NB4 (cell line): ENCODE measurements at regions not wholly inside any gene's neighbourhood (a gene's known extent, or its start where the extent isn't known, plus 50 kb on each side); places are given as distances from the start of the nearest gene placed in this dataset.

ENCODE experiments used
- CTCF ChIP-seq: IDR thresholded peaks from one replicate; pipeline ENCODE4 v1.5.1; 2012; ENCODE audit warnings: low read depth, low read length
- POLR2A ChIP-seq: IDR thresholded peaks from 2 replicates; pipeline ENCODE4 v1.6.1; 2011; ENCODE audit warnings: mild to moderate bottlenecking; ENCODE audit not compliant: insufficient read length; ENCODE audit errors: extremely low read depth
- TF ChIP-seq, protein P1 (sequence below): IDR thresholded peaks from 2 replicates; pipeline ENCODE4 v1.6.1; 2011; ENCODE audit warnings: low read depth, low read length

DNA sequence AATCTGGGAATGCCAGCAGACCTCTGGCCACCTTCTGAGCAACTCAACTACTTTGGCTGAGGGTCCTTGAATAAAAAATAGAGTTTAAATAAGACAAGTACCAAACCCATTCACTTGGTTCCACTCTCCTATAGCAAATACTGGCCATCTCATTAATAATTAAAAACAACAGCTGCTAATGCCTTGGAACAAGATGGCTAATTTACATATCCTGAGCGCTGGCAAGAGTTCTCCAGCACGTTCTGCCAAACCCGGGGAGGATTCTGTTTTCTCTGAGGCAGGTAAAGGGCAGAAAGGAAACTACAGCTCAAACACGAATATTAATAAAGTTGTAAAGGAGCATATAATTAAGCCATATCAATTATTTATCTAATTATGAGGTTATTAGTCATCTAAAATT is 1123.7 kb downstream of the TDRD15 start:
- TF ChIP-seq CTCF: no peak
- no peak for TF ChIP-seq POLR2A
- TF ChIP-seq, protein P1, sequence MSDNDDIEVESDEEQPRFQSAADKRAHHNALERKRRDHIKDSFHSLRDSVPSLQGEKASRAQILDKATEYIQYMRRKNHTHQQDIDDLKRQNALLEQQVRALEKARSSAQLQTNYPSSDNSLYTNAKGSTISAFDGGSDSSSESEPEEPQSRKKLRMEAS: no peak
